Stimulated activated CD8-positive, alpha-beta memory T cell treated with anti-CD3 and anti-CD28 coated beads, Interleukin-2, amount 100 ng/mL, for 48 hours (primary cell): ENCODE measurements at regions not wholly inside any gene's neighbourhood (a gene's known extent, or its start where the extent isn't known, plus 50 kb on each side); places are given as distances from the start of the nearest gene placed in this dataset.
"Not testable (repeated sequence)": the region's sequence is repeated elsewhere in the genome, so short reads cannot be mapped to it uniquely, and the experiment has no call there.

Source experiments
- DNase-seq, 2 donors: peaks; one replicate each; pipeline ENCODE4 v3.0.0-alpha.2; 2020; ENCODE audit warnings: low read depth in 2 of 2

DNA sequence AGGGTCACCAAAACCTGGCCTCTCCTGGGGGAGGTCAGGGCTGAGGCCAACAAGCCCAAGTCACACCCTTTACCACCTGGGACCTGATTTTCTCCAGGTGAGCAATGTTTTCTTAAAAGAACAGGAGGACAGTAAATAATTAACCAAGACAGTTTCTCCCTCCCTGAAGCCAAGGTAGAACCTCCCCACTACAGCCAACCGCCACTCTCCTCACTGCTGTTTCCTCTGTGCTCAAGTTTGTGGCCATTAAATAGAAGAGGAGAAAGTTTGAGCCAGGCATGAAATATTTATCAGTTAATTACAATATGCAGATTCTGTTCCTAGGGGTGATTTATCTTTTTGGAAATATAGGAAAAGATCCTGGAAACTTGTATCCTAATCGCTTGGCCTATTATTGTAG, 150.6 kb upstream of the ANKRD20A1 start:
- not testable (repeated sequence) for DNase-seq

DNA sequence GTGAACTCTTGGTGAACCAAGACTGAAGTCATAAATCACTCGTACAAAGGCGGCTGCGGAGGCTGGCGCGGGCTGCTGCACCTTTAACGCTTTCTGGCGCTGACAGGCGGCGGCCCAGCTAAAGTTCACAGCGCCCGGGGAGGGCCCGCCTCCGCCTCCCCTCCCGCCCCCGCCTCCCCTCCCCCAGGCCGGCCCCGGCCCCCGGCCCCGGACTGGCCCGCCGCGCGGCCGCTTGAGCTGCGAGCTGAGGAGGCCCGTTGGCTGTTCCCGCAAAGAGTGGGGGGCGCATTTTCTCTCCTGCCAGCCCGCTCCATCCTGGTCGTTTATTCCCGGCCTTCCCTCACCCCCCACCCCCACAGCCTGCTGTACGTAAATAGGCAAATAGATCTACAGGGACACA, 147.3 kb upstream of the ANKRD20A1 start:
- DNase-seq = not testable (repeated sequence)

DNA sequence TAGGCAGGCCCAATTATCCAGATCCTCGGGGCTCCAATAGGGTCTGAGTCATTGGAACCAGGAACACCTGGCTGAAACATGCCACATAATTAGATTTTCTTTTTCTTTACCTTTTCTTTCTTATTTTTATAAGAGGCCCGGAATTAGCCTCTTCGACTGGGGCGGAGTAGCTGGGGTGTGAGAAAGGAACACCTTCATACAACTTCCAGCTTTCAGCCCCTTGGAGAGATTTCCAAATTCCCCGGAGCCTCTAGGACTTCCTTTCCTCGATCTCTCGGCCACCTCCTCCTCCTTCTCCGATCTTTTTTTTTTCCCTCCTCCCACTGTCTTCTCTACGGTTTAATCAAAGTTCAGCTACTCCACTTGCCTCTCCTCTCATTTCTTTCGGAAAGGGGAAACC, 146.8 kb upstream of the ANKRD20A1 start:
- not testable (repeated sequence) for DNase-seq

DNA sequence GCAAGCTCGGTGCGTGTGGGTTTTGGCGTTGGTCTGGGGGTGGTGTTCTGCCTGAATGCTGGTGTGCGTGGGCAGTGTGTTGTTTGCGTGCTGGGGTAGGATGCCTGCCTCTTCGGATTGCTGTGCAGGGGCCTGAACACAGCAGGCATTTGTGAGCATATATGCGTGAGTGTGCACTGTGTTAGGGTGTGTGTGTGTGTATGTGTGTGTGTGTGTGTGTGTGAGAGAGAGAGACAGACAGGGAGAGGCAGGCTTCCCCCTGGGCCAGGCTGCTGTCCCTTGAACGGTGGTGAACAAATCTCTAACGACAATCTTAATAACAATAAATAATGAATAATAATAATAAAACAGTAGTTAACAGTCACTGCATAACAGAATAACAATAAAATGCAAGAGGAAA, 145.8 kb upstream of the ANKRD20A1 start:
- DNase-seq = not testable (repeated sequence)

DNA sequence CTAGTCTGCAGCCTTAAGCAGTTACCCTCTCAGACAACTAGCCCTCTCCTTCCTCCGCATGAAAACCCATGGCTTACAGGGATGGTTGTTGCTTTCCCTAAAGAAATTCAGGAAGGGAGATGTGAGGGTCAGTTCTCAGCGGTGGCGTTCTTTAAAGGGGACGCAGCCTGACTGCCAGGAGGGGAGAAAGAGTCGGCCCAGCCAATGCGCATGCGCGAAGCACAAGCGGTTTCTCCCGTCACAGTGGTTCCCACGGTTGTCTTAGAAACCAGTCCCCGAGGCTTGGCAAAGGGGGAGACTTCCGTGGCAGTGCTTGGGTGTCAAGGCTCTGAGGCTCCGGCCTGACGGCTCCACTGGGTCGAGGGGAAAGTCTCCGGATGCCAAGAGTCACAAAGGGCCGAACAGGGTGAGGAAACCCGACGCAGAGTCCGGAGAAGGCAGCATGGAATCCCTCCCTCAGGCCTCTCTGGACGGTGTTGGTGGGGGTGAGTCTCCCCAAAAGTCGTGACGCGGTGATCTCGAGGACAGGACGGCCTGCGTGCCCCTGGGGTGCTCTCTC, 140.8 kb upstream of the ANKRD20A1 start:
- DNase-seq = peak in 1 of 2 donors; percentile 34

DNA sequence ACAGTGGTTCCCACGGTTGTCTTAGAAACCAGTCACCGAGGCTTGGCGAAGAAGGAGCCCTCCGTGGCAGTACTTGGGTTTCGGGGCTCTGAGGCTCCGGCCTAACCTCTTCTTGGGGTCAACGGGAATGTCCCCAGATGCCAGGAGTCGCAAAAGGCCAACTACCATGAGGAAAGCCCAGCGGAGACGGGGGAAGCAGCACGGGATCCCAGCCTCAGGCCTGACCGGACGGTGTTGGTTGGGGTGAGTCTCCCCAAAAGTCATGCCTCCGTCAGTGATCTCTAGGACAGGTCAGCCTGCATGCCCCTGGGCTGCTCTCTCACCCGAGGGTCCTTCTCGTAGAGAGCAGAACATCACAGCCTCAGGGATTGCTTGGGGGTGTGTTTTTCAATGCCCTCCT, 138.2 kb upstream of the ANKRD20A1 start:
- not testable (repeated sequence) for DNase-seq

DNA sequence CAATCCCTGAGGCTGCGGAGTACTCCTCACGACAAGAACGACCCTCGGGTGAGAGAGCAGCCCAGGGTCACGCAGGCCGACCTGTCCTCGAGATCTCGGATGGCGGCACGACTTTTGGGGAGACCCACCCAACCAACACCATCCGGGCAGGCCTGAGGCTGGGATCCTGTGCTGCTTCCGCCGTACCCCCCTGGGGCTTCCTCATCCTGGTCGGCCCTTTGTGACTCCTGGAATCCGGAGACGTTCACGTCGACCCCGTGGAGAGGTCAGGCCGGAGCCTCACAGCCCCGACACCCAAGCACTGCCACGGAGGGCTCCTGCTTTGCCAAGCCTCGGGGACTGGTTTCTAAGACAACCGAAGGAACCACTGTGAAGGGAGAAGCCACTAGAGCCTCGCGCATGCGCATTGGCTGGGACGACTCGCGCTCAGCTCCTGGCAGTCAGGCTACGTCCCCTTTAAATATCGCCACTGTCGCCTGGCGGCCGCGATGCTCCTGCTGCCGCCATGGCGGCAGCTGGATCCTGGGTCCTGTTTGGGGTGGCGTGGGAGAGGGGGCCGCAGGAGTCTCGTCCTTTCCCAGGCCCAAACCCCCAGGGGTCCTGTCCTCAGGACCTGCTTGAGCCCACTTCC, 136.2 kb upstream of the ANKRD20A1 start:
- not testable (repeated sequence) for DNase-seq

DNA sequence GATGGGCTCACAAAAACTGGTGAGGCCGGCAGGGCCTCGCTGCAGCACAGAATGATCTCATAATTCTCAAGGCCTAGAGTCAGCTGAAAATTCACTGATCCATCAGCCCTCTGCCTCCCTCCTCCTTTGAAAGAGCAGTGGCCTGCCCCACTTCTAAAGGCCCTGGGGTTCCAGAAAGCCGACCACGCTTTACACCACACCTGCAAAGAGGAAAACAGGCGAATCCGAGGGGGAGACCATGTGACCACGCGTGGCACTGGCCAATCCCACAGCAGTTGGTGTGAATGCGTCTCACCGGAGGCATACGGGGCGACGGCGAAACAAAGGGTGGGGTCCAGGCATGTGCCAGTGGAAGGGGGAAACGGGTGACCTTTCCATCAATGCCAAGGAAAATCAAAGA, 135.5 kb upstream of the ANKRD20A1 start:
- peak in 1 of 2 donors; percentile 3 for DNase-seq

DNA sequence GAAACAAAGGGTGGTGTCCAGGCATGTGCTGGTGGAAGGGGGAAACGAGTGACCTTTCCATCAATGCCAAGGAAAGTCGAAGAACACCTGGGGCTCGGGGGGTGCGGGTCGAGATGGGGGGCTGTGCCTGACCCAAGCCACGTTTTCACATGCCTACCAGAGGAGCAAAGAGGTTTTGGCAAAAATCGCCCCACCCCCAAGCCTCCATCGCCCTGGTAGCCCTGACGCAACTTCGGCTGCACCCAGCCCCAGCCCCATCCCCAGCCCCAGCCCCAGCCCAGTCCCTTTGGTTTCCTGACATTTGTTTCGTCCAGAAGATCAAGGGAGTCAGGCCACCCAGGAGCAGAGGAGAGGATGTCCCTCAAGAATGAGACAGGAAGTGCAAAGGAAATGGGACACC, 133.8 kb upstream of the ANKRD20A1 start:
- peak; percentile 13 to 27 for DNase-seq

DNA sequence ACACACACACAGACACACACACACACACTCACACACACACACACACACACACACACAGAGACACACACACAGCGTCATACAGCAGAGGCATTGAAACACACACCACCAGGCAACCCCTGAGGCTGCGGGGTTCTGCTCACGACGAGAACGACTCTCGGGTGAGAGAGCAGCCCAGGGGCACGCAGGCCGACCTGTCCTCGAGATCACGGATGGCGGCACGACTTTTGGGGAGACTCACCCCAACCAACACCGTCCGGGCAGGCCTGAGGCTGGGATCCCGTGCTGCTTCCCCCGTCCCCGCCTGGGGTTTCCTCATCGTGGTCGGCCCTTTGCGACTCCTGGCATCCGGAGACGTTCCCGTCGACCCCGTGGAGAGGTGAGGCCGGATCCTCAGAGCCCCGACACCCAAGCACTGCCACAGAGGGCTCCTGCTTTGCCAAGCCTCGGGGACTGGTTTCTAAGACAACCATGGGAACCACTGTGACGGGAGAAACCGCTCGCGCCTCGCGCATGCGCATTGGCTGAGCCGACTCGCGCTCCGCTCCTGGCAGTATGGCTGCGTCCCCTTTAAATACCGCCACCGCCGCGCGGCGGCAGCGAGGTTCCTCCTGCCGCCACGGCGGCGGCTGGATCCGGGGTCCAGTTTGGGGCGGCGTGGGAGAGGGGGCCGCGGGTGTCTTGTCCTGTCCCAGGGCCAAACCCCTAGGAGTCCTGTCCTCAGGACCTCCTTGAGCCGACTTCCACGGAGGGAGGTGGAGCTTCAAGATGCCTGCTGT, 132.3 kb upstream of the ANKRD20A1 start:
- peak in 1 of 2 donors; percentile 3 for DNase-seq

DNA sequence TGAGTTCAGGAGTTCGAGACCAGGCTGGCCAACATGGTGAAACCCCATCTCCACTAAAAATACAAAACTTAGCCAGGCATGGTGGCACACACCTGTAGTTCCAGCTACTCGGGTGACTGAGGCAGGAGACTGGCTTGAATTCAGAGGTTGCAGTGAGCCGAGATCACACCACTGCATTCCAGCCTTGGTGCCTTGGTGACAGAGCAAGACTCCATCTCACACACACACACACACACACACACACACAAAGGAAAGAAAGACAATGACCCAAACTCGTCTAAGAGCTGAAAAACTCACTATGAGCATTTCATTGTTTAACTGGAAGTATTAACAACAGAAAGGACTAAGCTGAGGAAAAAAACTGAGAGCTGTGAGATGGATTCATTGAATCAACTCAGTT, 95.6 kb upstream of the ANKRD20A1 start:
- DNase-seq = not testable (repeated sequence)

DNA sequence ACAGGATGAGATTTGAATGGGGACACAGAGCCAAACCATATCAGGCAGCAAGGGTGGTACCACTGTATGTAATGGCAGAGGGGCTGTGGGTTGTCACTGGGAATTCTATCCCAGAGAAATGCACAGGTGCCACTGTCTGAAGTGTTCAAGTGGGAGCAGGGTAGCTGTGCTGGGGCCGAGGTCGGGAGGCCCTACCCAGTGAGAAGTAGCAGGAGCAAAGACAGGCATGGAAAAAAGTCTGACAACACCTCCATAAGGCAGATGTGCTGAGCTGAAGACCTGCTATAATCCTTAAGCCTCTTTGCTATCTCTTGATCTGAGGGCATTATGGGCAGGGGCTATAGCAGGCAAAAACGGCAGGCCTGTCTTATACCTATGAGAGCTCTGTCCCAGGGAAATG, 86.9 kb upstream of the ANKRD20A1 start:
- not testable (repeated sequence) for DNase-seq

DNA sequence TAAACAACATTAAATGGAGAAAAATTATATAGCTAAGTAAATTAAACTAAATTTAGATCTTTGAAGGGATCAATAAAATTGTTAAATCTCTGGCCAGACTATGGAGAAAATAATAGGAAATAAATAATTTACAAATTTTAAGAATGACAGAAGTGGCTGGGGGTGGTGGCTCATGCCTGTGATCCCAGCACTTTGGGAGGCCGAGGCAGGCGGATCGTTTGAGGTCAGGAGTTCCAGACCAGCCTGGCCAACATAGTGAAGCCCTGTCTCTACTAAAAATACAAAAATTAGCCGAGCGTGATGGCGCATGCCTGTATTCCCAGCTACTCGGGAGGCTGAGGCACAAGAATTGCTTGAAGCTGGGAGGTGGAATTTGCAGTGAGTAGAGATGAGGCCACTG, 58.6 kb upstream of the ANKRD20A1 start:
- not testable (repeated sequence) for DNase-seq
